DOHH2 (cell line): ENCODE measurements at regions not wholly inside any gene's neighbourhood (a gene's known extent, or its start where the extent isn't known, plus 50 kb on each side); places are given as distances from the start of the nearest gene placed in this dataset.

Source experiments
- H3F3A ChIP-seq: fragments of 200-600 bp; sonication (generic), shearing (Covaris generic); 2 replicates; pipeline ENCODE4 v1.6.0; 2016; ENCODE audit warnings: antibody characterized with exemption, mild to moderate bottlenecking; ENCODE audit not compliant: control insufficient read depth, insufficient read depth
- H3K27ac ChIP-seq: fragments of 200-600 bp; sonication (generic); 2 replicates; pipeline ENCODE4 v1.5.1; 2014; ENCODE audit warnings: low read depth, mild to moderate bottlenecking, low read length, moderate library complexity
- H3K27me3 ChIP-seq: fragments of 200-600 bp; sonication (generic); 2 replicates; pipeline ENCODE4 v1.6.1; 2014; ENCODE audit warnings: mild to moderate bottlenecking, low read length, mixed read lengths; ENCODE audit not compliant: control insufficient read depth
- H3K36me3 ChIP-seq: fragments of 200-600 bp; sonication (generic); 2 replicates; pipeline ENCODE4 v1.6.1; 2014; ENCODE audit warnings: mild to moderate bottlenecking, low read length, moderate library complexity, mixed read lengths; ENCODE audit not compliant: control insufficient read depth
- H3K4me1 ChIP-seq: fragments of 200-600 bp; sonication (generic); 2 replicates; pipeline ENCODE4 v1.6.1; 2014; ENCODE audit warnings: mild to moderate bottlenecking, low read length, mixed read lengths; ENCODE audit not compliant: control insufficient read depth
- H3K4me2 ChIP-seq: fragments of 200-600 bp; sonication (generic); 2 replicates; pipeline ENCODE4 v1.6.0; 2014; ENCODE audit warnings: mild to moderate bottlenecking, low read length, moderate library complexity
- H3K4me3 ChIP-seq: fragments of 200-600 bp; sonication (generic); 2 replicates; pipeline ENCODE4 v1.5.1; 2014; ENCODE audit warnings: mild to moderate bottlenecking, low read length, mixed read lengths
- H3K79me2 ChIP-seq: fragments of 200-600 bp; sonication (generic); 2 replicates; pipeline ENCODE4 v1.6.1; 2014; ENCODE audit warnings: mild to moderate bottlenecking, low read length, mixed read lengths; ENCODE audit not compliant: control insufficient read depth
- H3K9me2 ChIP-seq: fragments of 200-600 bp; sonication (generic); replicated peaks from 2 replicates; pipeline ENCODE4 v1.6.1; 2014; ENCODE audit warnings: mild to moderate bottlenecking, low read length, mixed read lengths; ENCODE audit not compliant: control insufficient read depth
- H3K9me3 ChIP-seq: fragments of 200-600 bp; sonication (generic); 2 replicates; pipeline ENCODE4 v1.6.1; 2014; ENCODE audit warnings: antibody characterized with exemption, low read length, mixed read lengths; ENCODE audit not compliant: control insufficient read depth, insufficient read depth
- H4K20me1 ChIP-seq: fragments of 200-600 bp; sonication (generic); 2 replicates; pipeline ENCODE4 v1.6.0; 2014; ENCODE audit warnings: low read depth, mild to moderate bottlenecking, antibody characterized with exemption, low read length, moderate library complexity; ENCODE audit not compliant: control insufficient read depth, insufficient read depth
- EZH2phosphoT487 ChIP-seq: fragments of 200-600 bp; sonication (generic); IDR thresholded peaks from 2 replicates; pipeline ENCODE4 v1.6.1; 2017; ENCODE audit warnings: borderline replicate concordance, mild to moderate bottlenecking, antibody characterized with exemption, low read length, moderate library complexity, mixed read lengths
- TF ChIP-seq, protein P1 (sequence below): fragments of 200-600 bp; sonication (generic); IDR thresholded peaks from one replicate; pipeline ENCODE4 v1.5.1; 2014; ENCODE audit warnings: antibody characterized with exemption, mild to moderate bottlenecking, low read depth, low read length; ENCODE audit not compliant: poor library complexity, severe bottlenecking

DNA sequence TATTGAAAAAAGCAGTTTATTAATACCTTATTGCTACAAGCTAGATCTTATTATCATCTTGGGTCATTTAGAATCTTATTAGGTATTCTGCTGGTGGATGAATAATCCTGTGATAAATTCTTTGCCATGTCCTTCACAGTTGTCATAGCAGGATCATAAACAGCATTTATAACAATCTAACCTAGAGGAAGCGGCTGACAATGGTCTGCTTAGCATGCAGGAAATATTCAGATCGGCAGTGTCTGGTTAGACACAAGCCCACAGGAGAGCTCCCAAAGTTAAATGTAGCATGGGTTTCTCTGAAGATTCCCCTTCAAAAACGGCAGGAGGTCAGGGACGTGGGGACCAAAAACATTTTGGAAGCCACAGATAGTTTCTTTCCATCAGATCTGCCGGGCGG lies 179.3 kb downstream of the FOXB1 start:
- H3K9me2 ChIP-seq, result no peaks in the 10 kb centered on the region
- H4K20me1 ChIP-seq, result no peaks in the 10 kb centered on the region
- H3K36me3 ChIP-seq, result no peaks in the 10 kb centered on the region
- H3F3A ChIP-seq, result no peaks in the 10 kb centered on the region
- H3K27me3 ChIP-seq, result no peaks in the 10 kb centered on the region; the same call in 1 of the 2 replicates
- H3K9me3 ChIP-seq, result no peaks in the 10 kb centered on the region
- H3K27ac ChIP-seq, result no peak overlapping the region
- no peaks in the 10 kb centered on the region for H3K79me2 ChIP-seq
- H3K4me2 ChIP-seq, result no peak overlapping the region
- TF ChIP-seq EZH2phosphoT487, result no peak
- TF ChIP-seq, protein P1, sequence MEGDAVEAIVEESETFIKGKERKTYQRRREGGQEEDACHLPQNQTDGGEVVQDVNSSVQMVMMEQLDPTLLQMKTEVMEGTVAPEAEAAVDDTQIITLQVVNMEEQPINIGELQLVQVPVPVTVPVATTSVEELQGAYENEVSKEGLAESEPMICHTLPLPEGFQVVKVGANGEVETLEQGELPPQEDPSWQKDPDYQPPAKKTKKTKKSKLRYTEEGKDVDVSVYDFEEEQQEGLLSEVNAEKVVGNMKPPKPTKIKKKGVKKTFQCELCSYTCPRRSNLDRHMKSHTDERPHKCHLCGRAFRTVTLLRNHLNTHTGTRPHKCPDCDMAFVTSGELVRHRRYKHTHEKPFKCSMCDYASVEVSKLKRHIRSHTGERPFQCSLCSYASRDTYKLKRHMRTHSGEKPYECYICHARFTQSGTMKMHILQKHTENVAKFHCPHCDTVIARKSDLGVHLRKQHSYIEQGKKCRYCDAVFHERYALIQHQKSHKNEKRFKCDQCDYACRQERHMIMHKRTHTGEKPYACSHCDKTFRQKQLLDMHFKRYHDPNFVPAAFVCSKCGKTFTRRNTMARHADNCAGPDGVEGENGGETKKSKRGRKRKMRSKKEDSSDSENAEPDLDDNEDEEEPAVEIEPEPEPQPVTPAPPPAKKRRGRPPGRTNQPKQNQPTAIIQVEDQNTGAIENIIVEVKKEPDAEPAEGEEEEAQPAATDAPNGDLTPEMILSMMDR, result no peak
- H3K4me3 ChIP-seq, result no peak overlapping the region
- no peaks in the 10 kb centered on the region for H3K4me1 ChIP-seq

DNA sequence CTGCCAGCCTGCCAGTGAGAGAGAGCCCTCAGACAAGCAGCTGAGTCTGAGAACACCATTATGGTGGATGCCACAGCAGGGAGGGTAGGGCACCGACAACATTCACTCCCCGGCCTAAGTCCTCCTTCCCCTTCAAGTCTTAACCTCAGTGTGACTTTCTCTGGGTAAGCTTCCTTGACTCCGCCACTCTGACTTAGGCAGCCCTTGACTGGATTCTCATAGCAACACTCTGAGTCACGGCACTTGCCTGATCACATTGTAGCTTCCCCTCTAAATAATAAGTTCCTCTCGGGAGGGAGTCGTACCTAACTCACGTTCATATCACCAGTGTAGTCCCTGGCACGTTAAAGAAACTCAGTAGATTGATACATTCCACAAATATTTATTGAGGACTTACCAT lies 180.5 kb downstream of the FOXB1 start:
- Histone ChIP-seq H3F3A (no peaks in the 10 kb centered on the region), H3K36me3 (no peaks in the 10 kb centered on the region), H3K4me2 (no peak overlapping the region), H3K9me3 (no peaks in the 10 kb centered on the region), H3K27me3 (no peaks in the 10 kb centered on the region; the same call in 1 of the 2 replicates), H3K9me2 (no peaks in the 10 kb centered on the region), H4K20me1 (no peaks in the 10 kb centered on the region), H3K4me3 (no peak overlapping the region), H3K4me1 (no peaks in the 10 kb centered on the region), H3K79me2 (no peaks in the 10 kb centered on the region), H3K27ac (no peak overlapping the region)
- no peak for TF ChIP-seq EZH2phosphoT487

DNA sequence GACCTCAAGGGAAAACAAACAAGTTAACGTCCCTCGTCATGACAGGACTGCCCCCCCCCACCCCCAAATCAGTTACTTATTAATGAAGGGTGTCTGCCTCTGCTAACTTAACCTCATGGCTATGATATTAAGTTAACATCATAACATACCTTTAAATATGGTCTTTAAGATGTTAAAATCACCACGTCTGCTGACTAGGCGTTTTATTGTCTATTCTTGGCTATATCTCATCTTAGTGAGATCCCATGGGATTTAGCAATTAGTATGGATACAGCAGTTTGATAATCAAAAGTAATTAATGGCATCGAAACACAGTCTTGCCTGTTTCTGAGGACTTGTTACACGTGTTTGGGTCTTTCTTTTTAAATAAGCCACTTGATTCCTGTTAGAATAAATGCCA lies 186.9 kb downstream of the FOXB1 start:
- Histone ChIP-seq H3K9me2 (no peaks in the 10 kb centered on the region), H3F3A (no peaks in the 10 kb centered on the region), H3K4me1 (no peaks in the 10 kb centered on the region), H3K4me2 (no peak overlapping the region), H3K4me3 (no peak overlapping the region), H3K36me3 (no peaks in the 10 kb centered on the region), H3K9me3 (no peaks in the 10 kb centered on the region), H3K79me2 (no peaks in the 10 kb centered on the region), H4K20me1 (no peaks in the 10 kb centered on the region), H3K27me3 (peaks cover 10% of the 10 kb centered on the region; the same call in 1 of the 2 replicates), H3K27ac (no peak overlapping the region)
- TF ChIP-seq, protein P1, result no peak
- no peak for TF ChIP-seq EZH2phosphoT487

DNA sequence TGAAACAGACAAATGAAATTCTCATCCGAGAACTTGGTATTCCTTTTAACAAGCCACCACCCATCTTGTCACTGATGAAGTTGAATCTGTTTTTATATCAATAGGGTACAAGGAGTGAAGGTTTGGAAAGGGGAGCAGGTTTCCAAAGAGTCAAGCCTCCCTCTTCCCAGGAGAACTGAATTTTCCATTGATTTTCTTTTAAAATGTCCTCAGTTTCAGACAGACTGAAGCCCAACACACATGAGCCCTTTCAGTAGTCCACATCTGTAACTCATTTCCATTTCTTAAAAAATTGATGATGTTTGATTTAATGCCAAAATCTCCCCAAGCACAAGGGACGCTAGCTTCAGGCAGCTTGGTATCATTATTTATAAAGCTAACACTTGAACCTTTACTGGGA lies 187.7 kb downstream of the FOXB1 start:
- Histone ChIP-seq H3K9me2 (no peaks in the 10 kb centered on the region), H3K4me1 (no peaks in the 10 kb centered on the region), H3K79me2 (no peaks in the 10 kb centered on the region), H3K4me2 (no peak overlapping the region), H4K20me1 (no peaks in the 10 kb centered on the region), H3K9me3 (no peaks in the 10 kb centered on the region), H3K36me3 (no peaks in the 10 kb centered on the region), H3K4me3 (no peak overlapping the region), H3F3A (no peaks in the 10 kb centered on the region), H3K27ac (no peak overlapping the region), H3K27me3 (peaks cover 10% of the 10 kb centered on the region; the same call in 1 of the 2 replicates)
- TF ChIP-seq, protein P1, result no peak
- TF ChIP-seq EZH2phosphoT487, result no peak
